GM21381 (cell line): ENCODE measurements at regions not wholly inside any gene's neighbourhood (a gene's known extent, or its start where the extent isn't known, plus 50 kb on each side); places are given as distances from the start of the nearest gene placed in this dataset.
"Not testable (repeated sequence)": the region's sequence is repeated elsewhere in the genome, so short reads cannot be mapped to it uniquely, and the experiment has no call there.

Source experiments
- ATAC-seq: cut with Tn5 transposase; IDR thresholded peaks from one replicate; pipeline ENCODE4 v1.9.1; 2021; ENCODE audit warnings: mild to moderate bottlenecking, moderate library complexity; ENCODE audit not compliant: unreplicated experiment

GRCh38 chr6:85995339-85996033 is 352.8 kb upstream of the SYNCRIP start:
- no peak for ATAC-seq

GRCh38 chr6:85986681-85987080 is 344.0 kb upstream of the SYNCRIP start:
- ATAC-seq = no peak

- peak; percentile 76 for ATAC-seq
Observed at GRCh38 chr6:85983032-85983659, 340.5 kb upstream of the SYNCRIP start.

- no peak for ATAC-seq
Observed at GRCh38 chr6:85977661-85978060, 335.0 kb upstream of the SYNCRIP start.

GRCh38 chr6:85975957-85976356 is 333.3 kb upstream of the SYNCRIP start:
- ATAC-seq = peak; percentile 84

- ATAC-seq = no peak
Observed at GRCh38 chr6:85971238-85971637, 328.6 kb upstream of the SYNCRIP start.

GRCh38 chr6:85966828-85967227 is 324.1 kb upstream of the SYNCRIP start:
- ATAC-seq = no peak

- no peak for ATAC-seq
Observed at GRCh38 chr6:85961746-85962145, 319.1 kb upstream of the SYNCRIP start.

- ATAC-seq = no peak
Observed at GRCh38 chr6:85961125-85961524, 318.4 kb upstream of the SYNCRIP start.

GRCh38 chr6:85948481-85948880 is 305.8 kb upstream of the SYNCRIP start:
- ATAC-seq = no peak

GRCh38 chr6:85945459-85946185 is 302.9 kb upstream of the SYNCRIP start:
- no peak for ATAC-seq

- ATAC-seq = no peak
Observed at GRCh38 chr6:85944776-85945175, 302.1 kb upstream of the SYNCRIP start.

- ATAC-seq = no peak
Observed at GRCh38 chr6:85942844-85943243, 300.2 kb upstream of the SYNCRIP start.

GRCh38 chr6:85936916-85937315 is 294.2 kb upstream of the SYNCRIP start:
- no peak for ATAC-seq

- peak; percentile 85 for ATAC-seq
Observed at GRCh38 chr6:85923013-85923430, 280.3 kb upstream of the SYNCRIP start.

- no peak for ATAC-seq
Observed at GRCh38 chr6:85920782-85921181, 278.1 kb upstream of the SYNCRIP start.

- ATAC-seq = no peak
Observed at GRCh38 chr6:85917522-85917921, 274.8 kb upstream of the SYNCRIP start.

GRCh38 chr6:85913001-85913400 is 270.3 kb upstream of the SYNCRIP start:
- ATAC-seq = no peak

- no peak for ATAC-seq
Observed at GRCh38 chr6:85912582-85912981, 269.9 kb upstream of the SYNCRIP start.

- ATAC-seq = no peak
Observed at GRCh38 chr6:85911067-85911466, 268.4 kb upstream of the SYNCRIP start.

- not testable (repeated sequence) for ATAC-seq
Observed at GRCh38 chr6:85908120-85908519, 265.4 kb upstream of the SYNCRIP start.

GRCh38 chr6:85892346-85892745 is 249.7 kb upstream of the SYNCRIP start:
- ATAC-seq = no peak
